ENCODE measurements at regions not wholly inside any gene's neighbourhood (a gene's known extent, or its start where the extent isn't known, plus 50 kb on each side); places are given as distances from the start of the nearest gene placed in this dataset.
"Not testable (repeated sequence)": the region's sequence is repeated elsewhere in the genome, so short reads cannot be mapped to it uniquely, and the experiment has no call there.

DNA sequence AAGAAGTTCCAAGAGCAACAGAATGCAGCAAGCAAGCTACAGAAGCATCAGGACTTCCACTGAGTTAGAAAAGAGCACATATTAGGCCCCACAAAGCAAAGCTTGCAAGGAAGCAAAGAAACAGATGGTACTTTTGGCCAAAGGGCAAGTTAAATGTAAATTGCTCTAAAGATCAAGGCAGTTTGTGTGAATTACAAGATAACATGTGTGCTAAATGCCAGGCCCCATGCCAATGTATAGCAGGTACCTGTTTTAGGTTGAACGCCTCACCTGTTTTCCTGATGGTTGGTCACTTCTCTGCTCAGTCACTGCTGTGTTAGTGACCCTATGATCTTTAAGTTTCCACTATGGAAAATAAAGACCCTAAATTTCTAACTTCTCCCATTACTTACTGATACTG, 606.5 kb upstream of the GYPC start:
- Histone ChIP-seq H3K27me3 (ENCODE audit: control insufficient read depth, insufficient read depth, low read length) (no peaks in the 10 kb centered on the region), H3K36me3 (ENCODE audit: control insufficient read depth, insufficient read depth, low read length) (no peaks in the 10 kb centered on the region), H3K4me1 (ENCODE audit: control insufficient read depth, insufficient read depth, low read length, poor library complexity, severe bottlenecking) (no peaks in the 10 kb centered on the region), H3K4me3 (ENCODE audit: low read depth, low read length) (no peak overlapping the region), H3K27ac (ENCODE audit: insufficient read depth, low read length, poor library complexity, severe bottlenecking) (no peak overlapping the region), H3K9me3 (ENCODE audit: control insufficient read depth in 2 of 2, low read length in 2 of 2) (no peaks in the 10 kb centered on the region)
- Mint-ChIP-seq H3K4me3 (no peak overlapping the region), H3K27me3 (no peaks in the 10 kb centered on the region), H3K9me3 (peaks cover 2 to 21% (median 8%) of the 10 kb centered on the region in 7 donors), H3K4me1 (no peaks in the 10 kb centered on the region), H3K36me3 (no peaks in the 10 kb centered on the region), H3K27ac (no peak overlapping the region)
- no peak for DNase-seq
- no peak for ATAC-seq (ENCODE audit: low read depth in 2 of 2)

DNA sequence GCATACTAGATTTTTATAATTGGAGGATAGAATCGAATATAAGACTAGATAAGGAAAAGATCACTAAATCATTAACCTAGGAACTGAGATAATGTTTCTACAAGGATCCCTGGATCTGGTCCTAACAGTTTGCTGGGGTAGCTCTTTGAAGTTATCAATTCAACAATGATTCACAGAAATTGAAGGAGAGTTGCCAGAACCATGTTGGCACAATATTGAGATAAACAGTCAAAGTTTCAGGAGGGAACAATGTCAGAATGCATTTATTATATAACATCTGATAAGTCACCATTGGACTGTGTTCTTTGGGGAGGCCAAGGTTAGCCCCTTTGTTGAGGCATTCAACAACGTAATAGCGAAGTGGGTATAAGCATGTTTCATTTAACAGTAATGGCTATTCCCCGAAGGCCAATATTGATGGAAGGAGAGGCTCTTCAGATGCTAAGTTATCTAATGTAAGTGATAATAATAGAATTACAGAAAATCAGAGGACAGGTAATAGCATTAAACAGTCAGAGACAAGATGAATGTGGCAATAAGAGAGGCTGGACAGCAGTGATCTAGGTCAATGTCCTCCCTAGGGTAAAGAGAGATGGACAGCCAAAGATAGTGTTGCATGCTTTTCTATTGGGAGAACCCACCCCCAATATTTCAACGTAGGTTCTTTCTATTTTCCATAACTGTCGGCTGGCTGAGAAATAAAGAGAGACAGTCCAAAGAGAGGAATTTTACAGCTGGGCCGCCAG, 604.8 kb upstream of the GYPC start:
- Histone ChIP-seq H3K36me3 (ENCODE audit: control insufficient read depth, insufficient read depth, low read length) (no peaks in the 10 kb centered on the region), H3K27me3 (ENCODE audit: control insufficient read depth, insufficient read depth, low read length) (no peaks in the 10 kb centered on the region), H3K9me3 (ENCODE audit: control insufficient read depth in 2 of 2, low read length in 2 of 2) (no peaks in the 10 kb centered on the region), H3K4me1 (ENCODE audit: control insufficient read depth, insufficient read depth, low read length, poor library complexity, severe bottlenecking) (no peaks in the 10 kb centered on the region), H3K27ac (ENCODE audit: insufficient read depth, low read length, poor library complexity, severe bottlenecking) (no peak overlapping the region), H3K4me3 (ENCODE audit: low read depth, low read length) (no peak overlapping the region)
- no peaks in the 10 kb centered on the region for H3K36me3 Mint-ChIP-seq
- no peak overlapping the region for H3K4me3 Mint-ChIP-seq
- peaks cover 3 to 26% (median 8%) of the 10 kb centered on the region in 7 donors for H3K9me3 Mint-ChIP-seq
- H3K4me1 Mint-ChIP-seq: no peaks in the 10 kb centered on the region
- no peaks in the 10 kb centered on the region for H3K27me3 Mint-ChIP-seq
- H3K27ac Mint-ChIP-seq: no peak overlapping the region
- DNase-seq: no peak
- no peak for ATAC-seq (ENCODE audit: low read depth in 2 of 2)

- not testable (repeated sequence) for H3K27me3 ChIP-seq (ENCODE audit: control insufficient read depth, insufficient read depth, low read length); H3K27ac Mint-ChIP-seq; H3K4me3 ChIP-seq (ENCODE audit: low read depth, low read length); H3K36me3 ChIP-seq (ENCODE audit: control insufficient read depth, insufficient read depth, low read length); ATAC-seq (ENCODE audit: low read depth in 2 of 2); H3K9me3 ChIP-seq (ENCODE audit: control insufficient read depth in 2 of 2, low read length in 2 of 2); H3K4me1 Mint-ChIP-seq; H3K36me3 Mint-ChIP-seq; H3K27ac ChIP-seq (ENCODE audit: insufficient read depth, low read length, poor library complexity, severe bottlenecking); DNase-seq; H3K27me3 Mint-ChIP-seq; H3K4me3 Mint-ChIP-seq; H3K4me1 ChIP-seq (ENCODE audit: control insufficient read depth, insufficient read depth, low read length, poor library complexity, severe bottlenecking)
- peaks cover 3 to 26% (median 8%) of the 10 kb centered on the region in 7 donors for H3K9me3 Mint-ChIP-seq
Observed at GRCh38 chr2:126051737-126052240, 604.2 kb upstream of the GYPC start.

DNA sequence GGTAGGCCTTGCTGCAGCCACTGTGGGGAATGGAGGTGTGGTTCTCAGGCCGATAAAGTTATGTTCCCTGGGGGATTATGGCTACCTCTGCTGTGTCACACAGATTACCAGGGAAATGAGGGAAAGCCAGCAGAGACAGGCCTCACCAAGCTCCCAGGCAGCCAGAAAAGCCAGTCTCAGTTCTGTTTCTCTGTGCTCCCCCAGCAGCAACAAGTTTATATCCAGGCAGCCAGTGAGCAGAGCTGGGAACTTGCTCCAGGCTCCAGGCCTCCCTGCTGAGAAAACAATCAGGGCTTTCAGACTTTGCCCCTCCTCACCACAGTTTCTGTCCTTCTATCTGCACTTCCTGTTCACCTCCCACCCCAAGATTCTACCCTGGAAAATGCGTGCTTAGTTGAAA, 596.6 kb upstream of the GYPC start:
- no peaks in the 10 kb centered on the region for H3K27me3 ChIP-seq (ENCODE audit: control insufficient read depth, insufficient read depth, low read length)

DNA sequence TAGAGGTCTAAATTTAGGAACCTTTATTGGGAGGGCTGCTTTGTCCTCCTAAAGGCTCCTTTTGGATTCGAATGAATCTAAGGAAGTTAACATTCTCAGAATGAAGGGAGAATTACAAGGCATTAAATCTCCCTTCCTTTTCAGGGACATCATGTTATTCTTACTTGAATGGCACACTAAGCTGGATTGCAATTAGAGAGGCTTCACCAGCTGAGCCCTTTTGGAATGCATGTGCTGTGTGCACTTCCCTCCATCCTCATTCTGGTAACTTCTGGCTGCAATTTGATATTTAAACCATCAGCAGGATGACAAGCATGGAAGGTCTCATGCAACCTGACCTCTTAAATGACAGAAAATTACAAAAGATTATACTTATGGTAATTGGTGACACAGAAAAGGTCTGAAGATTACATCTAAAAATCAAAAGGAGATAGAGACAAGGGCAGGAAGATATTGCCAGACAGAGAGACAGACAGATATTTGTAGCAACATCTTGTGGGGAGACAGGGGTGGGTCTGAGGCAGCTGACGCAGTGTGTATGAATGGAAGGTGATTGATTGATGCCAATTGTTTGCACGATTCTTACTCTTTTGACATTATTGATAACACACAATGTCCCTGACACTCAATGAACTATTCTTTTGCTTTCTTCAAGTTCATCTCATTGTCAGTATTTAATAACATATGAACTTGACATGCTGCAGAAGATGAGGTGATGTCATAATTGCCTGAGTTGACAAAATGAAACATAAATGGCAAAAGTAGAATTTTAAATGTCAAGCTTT, 570.8 kb upstream of the GYPC start:
- Histone ChIP-seq H3K27me3 (ENCODE audit: control insufficient read depth, insufficient read depth, low read length) (no peaks in the 10 kb centered on the region), H3K27ac (ENCODE audit: insufficient read depth, low read length, poor library complexity, severe bottlenecking) (no peak overlapping the region), H3K36me3 (ENCODE audit: control insufficient read depth, insufficient read depth, low read length) (no peaks in the 10 kb centered on the region), H3K4me1 (ENCODE audit: control insufficient read depth, insufficient read depth, low read length, poor library complexity, severe bottlenecking) (no peaks in the 10 kb centered on the region), H3K4me3 (ENCODE audit: low read depth, low read length) (no peak overlapping the region), H3K9me3 (ENCODE audit: control insufficient read depth in 2 of 2, low read length in 2 of 2) (no peaks in the 10 kb centered on the region)
- ATAC-seq (ENCODE audit: low read depth in 2 of 2) (no peak), DNase-seq (no peak)
- no peaks in the 10 kb centered on the region for H3K36me3 Mint-ChIP-seq
- H3K27ac Mint-ChIP-seq: no peak overlapping the region
- peaks cover 0 to 16% (median 0%) of the 10 kb centered on the region in 7 donors for H3K9me3 Mint-ChIP-seq
- no peaks in the 10 kb centered on the region for H3K27me3 Mint-ChIP-seq
- no peaks in the 10 kb centered on the region for H3K4me1 Mint-ChIP-seq
- no peak overlapping the region for H3K4me3 Mint-ChIP-seq

More for the DNA sequence above, 596.6 kb upstream of the GYPC start:
- no peaks in the 10 kb centered on the region for H3K36me3 Mint-ChIP-seq
- H3K4me1 ChIP-seq (ENCODE audit: control insufficient read depth, insufficient read depth, low read length, poor library complexity, severe bottlenecking): no peaks in the 10 kb centered on the region
- no peak overlapping the region for H3K4me3 ChIP-seq (ENCODE audit: low read depth, low read length)
- no peaks in the 10 kb centered on the region for H3K27me3 Mint-ChIP-seq
- no peaks in the 10 kb centered on the region for H3K36me3 ChIP-seq (ENCODE audit: control insufficient read depth, insufficient read depth, low read length)
- no peak overlapping the region for H3K27ac Mint-ChIP-seq
- H3K27ac ChIP-seq (ENCODE audit: insufficient read depth, low read length, poor library complexity, severe bottlenecking): no peak overlapping the region
- H3K4me3 Mint-ChIP-seq: no peak overlapping the region
- ATAC-seq (ENCODE audit: low read depth in 2 of 2): no peak
- no peaks in the 10 kb centered on the region for H3K4me1 Mint-ChIP-seq
- peaks cover 6 to 9% of the 10 kb centered on the region in 2 experiments for H3K9me3 ChIP-seq (ENCODE audit: control insufficient read depth in 2 of 2, low read length in 2 of 2)
- H3K9me3 Mint-ChIP-seq: peaks cover 3 to 42% (median 10%) of the 10 kb centered on the region in 7 donors
- DNase-seq: no peak

DNA sequence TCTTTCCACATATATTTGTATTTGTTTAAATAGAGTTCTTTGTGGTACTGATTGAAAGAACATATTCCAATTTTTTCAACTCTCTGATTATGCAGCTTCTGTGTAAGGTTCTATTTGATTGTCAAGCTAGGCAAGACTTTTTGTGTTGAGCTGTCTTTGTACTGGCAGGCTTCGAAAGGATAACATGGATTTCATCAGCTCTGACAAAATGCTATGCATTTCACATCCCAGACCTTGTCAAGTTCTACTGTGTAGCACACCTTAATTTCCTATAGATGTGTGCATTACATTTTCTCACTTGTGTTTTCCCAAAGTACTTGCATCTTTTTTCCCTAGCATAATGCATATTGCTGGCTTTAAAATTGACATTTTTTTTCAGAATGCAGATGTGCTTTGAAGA, 555.0 kb upstream of the GYPC start:
- DNase-seq (no peak), ATAC-seq (ENCODE audit: low read depth in 2 of 2) (no peak)
- no peaks in the 10 kb centered on the region for H3K27me3 ChIP-seq (ENCODE audit: control insufficient read depth, insufficient read depth, low read length)
- H3K4me1 ChIP-seq (ENCODE audit: control insufficient read depth, insufficient read depth, low read length, poor library complexity, severe bottlenecking): no peaks in the 10 kb centered on the region
- Mint-ChIP-seq H3K4me1 (peaks cover 0 to 4% (median 0%) of the 10 kb centered on the region in 4 donors), H3K36me3 (no peaks in the 10 kb centered on the region), H3K27me3 (no peaks in the 10 kb centered on the region), H3K9me3 (peaks cover 0 to 11% (median 4%) of the 10 kb centered on the region in 7 donors), H3K4me3 (no peak overlapping the region), H3K27ac (no peak overlapping the region)
- H3K27ac ChIP-seq (ENCODE audit: insufficient read depth, low read length, poor library complexity, severe bottlenecking): no peak overlapping the region
- no peak overlapping the region for H3K4me3 ChIP-seq (ENCODE audit: low read depth, low read length)
- no peaks in the 10 kb centered on the region for H3K9me3 ChIP-seq (ENCODE audit: control insufficient read depth in 2 of 2, low read length in 2 of 2)
- no peaks in the 10 kb centered on the region for H3K36me3 ChIP-seq (ENCODE audit: control insufficient read depth, insufficient read depth, low read length)

GRCh38 chr2:126106006-126106405, 550.0 kb upstream of the GYPC start:
- Histone ChIP-seq H3K4me1 (ENCODE audit: control insufficient read depth, insufficient read depth, low read length, poor library complexity, severe bottlenecking) (no peaks in the 10 kb centered on the region), H3K27ac (ENCODE audit: insufficient read depth, low read length, poor library complexity, severe bottlenecking) (no peak overlapping the region), H3K36me3 (ENCODE audit: control insufficient read depth, insufficient read depth, low read length) (no peaks in the 10 kb centered on the region), H3K27me3 (ENCODE audit: control insufficient read depth, insufficient read depth, low read length) (no peaks in the 10 kb centered on the region), H3K4me3 (ENCODE audit: low read depth, low read length) (no peak overlapping the region), H3K9me3 (ENCODE audit: control insufficient read depth in 2 of 2, low read length in 2 of 2) (no peaks in the 10 kb centered on the region)
- no peaks in the 10 kb centered on the region for H3K4me1 Mint-ChIP-seq
- peaks cover 0 to 20% (median 4%) of the 10 kb centered on the region in 7 donors for H3K9me3 Mint-ChIP-seq
- ATAC-seq (ENCODE audit: low read depth in 2 of 2): no peak
- no peak for DNase-seq
- H3K4me3 Mint-ChIP-seq: no peak overlapping the region
- no peak overlapping the region for H3K27ac Mint-ChIP-seq
- no peaks in the 10 kb centered on the region for H3K27me3 Mint-ChIP-seq
- no peaks in the 10 kb centered on the region for H3K36me3 Mint-ChIP-seq
